Hippocampal formation (tissue), 2 donors: ENCODE measurements at regions not wholly inside any gene's neighbourhood (a gene's known extent, or its start where the extent isn't known, plus 50 kb on each side); places are given as distances from the start of the nearest gene placed in this dataset.

ENCODE experiments used
- DNase-seq, 2 donors: peaks; one replicate each; lab custom pipeline; 2025; lab: John Stamatoyannopoulos, UW

GRCh38 chr3:139870000-139870675 is 64.8 kb upstream of the CLSTN2 start:
- no peak for DNase-seq

GRCh38 chr3:139868773-139869172 is 66.2 kb upstream of the CLSTN2 start:
- DNase-seq: no peak

GRCh38 chr3:139848660-139849059 is 86.3 kb upstream of the CLSTN2 start:
- no peak for DNase-seq

DNA sequence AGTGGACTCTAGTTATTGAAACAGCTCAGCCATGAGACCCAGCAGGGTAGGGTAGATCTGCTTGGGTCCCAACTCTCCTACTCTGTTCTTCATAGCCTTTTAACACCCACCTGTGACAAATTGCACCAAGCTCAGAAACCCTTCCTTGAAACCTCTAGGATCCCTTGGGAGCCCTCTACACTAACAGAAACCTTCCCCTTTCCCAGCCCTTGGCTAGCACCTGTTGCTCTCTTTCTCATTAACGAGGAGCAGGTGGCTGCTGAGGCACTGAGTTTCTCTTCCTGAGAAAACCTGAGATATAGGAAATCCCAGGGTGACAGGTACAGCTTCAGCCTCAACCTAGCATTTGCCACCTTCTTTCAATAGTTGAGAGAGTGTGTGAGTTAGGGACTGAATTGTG is 88.3 kb upstream of the CLSTN2 start:
- no peak for DNase-seq

- no peak for DNase-seq
These were observed 95.3 kb upstream of the CLSTN2 start for GRCh38 chr3:139839659-139840058.

- no peak for DNase-seq
These were observed 96.0 kb upstream of the CLSTN2 start for GRCh38 chr3:139839014-139839413.

- no peak for DNase-seq
These were observed 96.6 kb upstream of the CLSTN2 start for GRCh38 chr3:139838269-139838957.

DNA sequence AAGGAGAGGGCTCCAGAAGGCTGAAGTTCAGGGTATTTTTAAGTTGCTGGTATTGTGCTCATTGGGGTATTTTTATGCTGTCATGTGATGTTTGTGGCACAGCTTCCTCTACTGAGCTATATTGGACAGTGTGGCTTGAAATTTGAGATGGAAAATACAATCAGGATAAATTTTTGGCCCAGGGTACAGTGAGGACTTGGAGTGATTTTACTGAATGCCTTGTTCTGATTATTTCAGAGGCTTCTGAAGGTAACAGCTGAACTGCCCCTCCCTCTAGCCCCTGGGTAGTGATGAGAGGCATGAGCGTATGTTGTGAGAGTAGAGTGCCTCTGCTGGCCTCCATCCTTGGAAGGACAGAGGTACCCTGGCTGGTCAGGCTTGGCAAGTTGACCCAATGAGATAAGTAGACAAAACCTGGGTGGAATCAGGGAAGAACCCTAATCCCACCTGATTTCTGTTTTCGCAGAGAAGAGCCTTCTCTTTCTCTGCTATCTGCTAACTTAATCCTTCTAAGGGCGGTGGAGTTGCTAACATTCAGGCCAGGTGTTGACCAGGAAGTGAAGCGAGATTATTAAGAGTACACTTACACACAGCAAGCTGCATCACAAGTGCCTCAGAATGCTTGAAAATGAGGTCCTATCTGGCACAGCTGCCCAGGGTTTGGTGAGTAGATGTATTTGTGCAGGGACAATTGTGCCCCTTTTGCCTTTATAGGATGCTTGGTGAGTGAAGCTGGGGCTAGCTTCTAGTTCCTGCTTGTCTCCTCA is 98.1 kb upstream of the CLSTN2 start:
- no peak for DNase-seq

DNA sequence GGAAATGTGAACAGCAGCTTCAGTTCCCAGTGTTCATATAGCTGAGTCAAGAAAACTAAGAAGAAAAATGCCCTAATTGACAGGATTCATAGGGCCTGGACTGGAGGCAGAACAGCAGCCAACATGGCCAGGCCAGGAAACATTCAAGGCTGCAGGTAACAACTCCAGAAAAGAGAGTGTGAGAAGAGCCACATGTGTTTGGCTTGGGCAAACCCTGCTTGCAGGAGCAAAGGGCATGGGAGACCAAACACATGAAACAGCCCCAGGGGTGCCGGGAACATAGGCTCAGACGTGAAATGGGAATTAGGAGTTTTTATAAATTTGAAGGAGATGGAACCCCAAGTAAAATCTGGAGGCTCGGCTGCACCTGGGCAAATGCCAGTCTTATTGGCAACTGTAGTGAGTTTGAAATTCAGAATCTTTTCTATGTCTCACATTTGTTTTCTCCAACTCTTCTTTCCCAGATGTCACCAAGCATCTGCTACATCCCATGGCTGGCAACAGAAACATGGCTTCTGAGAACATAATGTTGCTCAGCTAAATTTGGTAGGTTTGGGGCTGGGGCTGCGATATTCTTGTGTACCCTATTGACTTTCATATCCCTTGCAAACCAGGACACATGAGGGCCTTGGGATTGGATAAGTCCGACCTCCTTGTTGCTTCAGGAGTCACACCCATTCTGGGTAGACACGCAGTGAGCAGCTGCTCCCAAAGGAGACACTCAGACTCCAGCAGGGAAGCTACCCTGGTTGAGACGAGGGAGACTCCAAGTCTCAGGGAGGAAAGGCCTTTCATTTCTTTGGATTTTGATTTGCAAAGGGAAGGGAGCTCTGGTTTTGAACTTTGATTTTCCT is 98.9 kb upstream of the CLSTN2 start:
- no peak for DNase-seq

DNA sequence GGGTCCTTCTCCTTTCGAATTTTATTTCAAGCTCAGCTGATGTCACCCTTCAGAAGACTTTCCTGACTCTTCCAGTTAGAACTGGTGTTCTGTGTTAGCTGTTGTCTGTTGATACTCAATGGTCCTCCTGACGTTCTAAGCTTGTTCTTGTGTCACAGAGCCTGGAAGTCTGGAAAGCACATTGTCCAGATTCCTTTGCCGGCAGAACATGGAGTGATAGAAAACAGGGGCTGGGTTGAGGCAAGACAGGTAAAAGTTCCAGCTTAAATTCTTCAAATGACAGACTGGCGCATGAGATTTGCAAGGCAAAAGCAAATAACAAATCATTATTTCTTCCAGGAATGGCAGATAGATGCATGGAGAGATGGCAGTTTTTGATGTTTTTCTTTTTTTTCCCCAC is 102.0 kb upstream of the CLSTN2 start:
- no peak for DNase-seq

DNA sequence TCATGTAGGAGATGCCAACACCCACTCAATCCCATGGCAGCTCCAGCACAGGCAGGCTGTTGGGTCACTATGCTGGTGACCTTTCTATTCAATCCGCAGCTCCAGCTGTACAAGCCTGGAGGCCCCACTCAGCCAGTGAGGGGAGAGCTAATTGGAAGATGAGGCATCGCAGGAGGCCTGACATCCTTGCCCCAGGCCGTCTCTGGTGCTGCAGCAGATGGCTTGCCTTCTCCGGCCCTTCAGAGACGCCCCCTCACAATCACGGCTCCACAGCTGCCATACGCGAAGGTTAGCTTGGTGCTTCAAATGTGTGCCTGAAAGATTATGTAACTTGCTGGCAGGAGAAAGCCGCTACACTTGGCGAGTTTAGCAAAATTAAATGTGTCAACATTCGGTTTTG is 104.2 kb upstream of the CLSTN2 start:
- DNase-seq: peak in 1 of 2 donors; percentile 25

DNA sequence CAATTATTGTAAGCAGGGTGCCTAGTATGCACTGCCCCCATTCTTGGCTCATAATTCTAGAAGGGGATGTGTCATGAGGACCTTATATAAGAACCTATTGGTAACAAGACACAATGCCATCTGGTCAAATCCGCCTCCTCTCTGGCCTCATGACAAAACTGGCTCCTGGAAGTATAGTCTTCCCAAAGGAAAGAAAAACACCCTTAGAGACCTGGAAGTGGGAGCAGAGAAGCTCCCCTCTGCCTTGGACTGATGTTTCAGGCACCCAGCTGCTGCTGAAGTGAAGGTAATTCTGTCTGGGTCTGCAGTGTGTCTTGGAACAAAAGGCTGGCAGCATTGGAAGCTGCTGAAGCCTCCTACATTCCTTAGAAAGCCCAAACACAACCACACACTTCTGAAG is 107.2 kb upstream of the CLSTN2 start:
- DNase-seq: no peak

- DNase-seq: no peak
These were observed 110.1 kb upstream of the CLSTN2 start for GRCh38 chr3:139824864-139825263.

- DNase-seq: no peak
These were observed 120.3 kb upstream of the CLSTN2 start for GRCh38 chr3:139814646-139815045.

DNA sequence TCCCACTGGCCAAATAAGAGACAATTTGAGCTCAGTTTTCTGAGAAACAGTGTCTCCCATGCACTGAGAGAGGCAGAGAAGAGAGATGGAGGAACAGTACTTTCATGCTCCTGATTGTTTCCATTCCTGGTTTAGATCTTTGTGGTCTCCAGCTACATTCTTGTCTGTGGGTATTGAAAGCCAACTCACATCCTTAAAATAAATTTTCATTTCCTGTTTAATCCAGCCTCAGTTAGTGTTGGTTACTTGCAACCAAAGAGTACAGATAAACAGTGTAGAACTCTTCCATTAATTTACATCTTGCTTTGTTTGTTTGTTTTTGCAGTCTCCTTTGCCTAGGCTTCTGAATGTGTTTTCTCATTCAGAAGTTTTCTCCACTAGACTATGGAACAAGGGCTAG is 123.7 kb upstream of the CLSTN2 start:
- no peak for DNase-seq

DNA sequence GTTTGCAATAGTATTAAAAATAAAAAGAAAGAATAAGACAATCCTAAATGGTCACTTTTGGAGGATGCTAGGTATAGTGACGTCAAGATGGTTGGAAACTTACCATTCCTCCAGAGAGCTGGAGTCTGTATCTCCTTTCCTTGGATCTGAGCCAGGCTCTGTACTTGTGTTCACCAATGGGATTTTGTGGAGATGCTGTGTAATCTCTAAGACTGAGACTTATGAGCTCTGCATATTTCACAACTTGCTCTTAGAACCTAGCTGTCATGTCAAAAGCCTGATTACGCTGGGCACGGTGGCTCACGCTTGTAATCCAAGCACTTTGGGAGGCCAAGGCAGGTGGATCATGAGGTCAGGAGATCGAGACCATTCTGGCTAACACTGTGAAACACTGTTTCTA is 126.8 kb upstream of the CLSTN2 start:
- no peak for DNase-seq

DNA sequence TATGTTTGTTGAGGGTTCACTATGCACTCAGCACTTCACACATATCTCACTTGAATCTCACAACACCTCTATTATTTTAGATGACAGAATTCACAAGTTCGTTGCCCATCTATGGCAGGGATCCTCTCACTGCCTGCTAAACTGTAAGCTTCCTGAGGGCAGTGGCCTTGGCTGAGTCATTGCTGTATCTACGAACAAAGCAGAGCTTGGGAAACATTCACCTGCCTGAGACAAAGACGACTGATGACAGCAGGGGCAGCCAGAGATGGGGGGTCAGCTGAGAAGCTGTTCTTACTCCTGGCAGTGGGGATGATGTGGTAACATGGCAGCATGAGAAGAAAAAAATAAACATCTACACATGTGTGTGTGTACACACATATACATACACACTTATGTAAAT is 125.5 kb upstream of the NMNAT3 start:
- no peak for DNase-seq

DNA sequence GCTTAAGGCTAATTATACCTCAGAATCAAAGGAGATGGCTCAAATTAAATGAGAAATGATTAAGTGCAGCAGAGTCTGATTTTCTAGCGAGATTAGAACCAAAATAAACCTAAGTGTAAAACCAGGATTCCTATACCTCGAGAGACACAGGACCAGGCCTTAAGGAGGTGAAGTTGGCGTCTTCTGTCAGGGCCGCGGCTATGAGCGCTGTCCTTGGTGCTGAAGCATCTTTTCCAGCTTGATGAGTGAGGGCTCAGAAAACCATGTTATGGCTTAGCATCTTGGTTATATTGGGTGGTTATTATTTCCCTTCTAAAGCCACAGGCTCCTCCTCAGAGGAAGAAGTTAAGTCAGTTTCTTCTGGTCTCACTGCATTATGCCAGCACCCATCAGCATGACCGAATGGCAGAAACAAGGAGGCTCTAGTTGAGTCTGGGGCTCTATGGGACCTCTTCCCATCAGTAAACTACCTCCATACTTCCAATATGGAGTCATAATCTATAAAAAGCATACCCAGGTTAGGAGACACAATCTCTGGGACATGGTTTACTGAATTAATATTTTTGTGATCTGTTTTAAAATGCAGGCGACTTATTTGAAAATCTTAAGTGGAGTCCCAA is 120.1 kb upstream of the NMNAT3 start:
- no peak for DNase-seq

- no peak for DNase-seq
These were observed 116.9 kb upstream of the NMNAT3 start for GRCh38 chr3:139794469-139795265.

- no peak for DNase-seq
These were observed 115.6 kb upstream of the NMNAT3 start for GRCh38 chr3:139793408-139793807.

DNA sequence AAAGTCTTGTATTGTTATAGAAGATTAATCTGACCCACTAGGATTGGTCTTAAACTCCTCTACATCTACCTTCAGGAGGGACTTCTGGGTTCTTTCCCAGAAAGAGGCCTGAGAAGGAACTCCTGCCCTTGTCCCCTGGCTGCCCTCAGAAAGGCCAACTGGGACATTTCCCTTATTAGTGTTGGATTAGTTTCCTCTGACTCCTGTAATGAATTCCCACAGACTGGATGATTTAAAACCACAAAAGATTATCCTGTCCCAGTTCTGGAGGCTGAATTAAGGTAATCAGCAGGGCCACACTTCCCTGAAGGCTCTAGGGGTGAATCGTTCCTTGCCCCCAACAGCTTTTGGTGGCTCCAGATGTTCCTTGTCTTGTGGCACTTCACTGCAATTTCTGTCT is 102.8 kb upstream of the NMNAT3 start:
- no peak for DNase-seq
